VCaP (cell line): ENCODE measurements at regions not wholly inside any gene's neighbourhood (a gene's known extent, or its start where the extent isn't known, plus 50 kb on each side); places are given as distances from the start of the nearest gene placed in this dataset.

Experiments
- H3K27ac ChIP-seq: fragments of 450-650 bp; 2 replicates; pipeline ENCODE4 v1.5.1; 2017
- TF ChIP-seq, protein P1 (sequence below): fragments of 450-650 bp; conservative IDR thresholded peaks from 2 replicates; pipeline ENCODE4 v1.5.1; 2017; ENCODE audit warnings: mild to moderate bottlenecking, moderate library complexity

DNA sequence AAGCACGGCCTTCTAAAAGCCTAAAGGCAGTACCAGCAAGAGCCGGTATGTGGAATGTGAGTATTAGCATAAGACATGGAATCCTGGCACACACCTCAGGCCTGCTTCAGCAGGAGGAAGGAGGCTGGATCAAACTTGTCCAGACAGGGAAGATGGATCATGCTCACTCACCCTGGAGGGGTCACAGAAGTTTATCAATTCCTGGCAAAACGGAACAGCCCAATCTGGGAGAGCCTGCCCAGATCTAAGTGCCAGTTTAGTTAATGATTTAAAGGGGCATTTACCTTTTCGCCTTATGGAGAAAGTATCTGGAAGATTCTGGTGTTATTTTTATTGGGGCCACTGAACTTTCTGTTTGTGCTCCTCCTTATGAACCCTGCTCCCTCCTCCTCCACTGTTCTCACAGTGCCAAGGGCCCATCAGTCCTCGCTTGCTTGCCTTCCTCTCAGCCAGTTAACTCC is 58.3 kb upstream of the NFE2L2 start:
- TF ChIP-seq, protein P1, sequence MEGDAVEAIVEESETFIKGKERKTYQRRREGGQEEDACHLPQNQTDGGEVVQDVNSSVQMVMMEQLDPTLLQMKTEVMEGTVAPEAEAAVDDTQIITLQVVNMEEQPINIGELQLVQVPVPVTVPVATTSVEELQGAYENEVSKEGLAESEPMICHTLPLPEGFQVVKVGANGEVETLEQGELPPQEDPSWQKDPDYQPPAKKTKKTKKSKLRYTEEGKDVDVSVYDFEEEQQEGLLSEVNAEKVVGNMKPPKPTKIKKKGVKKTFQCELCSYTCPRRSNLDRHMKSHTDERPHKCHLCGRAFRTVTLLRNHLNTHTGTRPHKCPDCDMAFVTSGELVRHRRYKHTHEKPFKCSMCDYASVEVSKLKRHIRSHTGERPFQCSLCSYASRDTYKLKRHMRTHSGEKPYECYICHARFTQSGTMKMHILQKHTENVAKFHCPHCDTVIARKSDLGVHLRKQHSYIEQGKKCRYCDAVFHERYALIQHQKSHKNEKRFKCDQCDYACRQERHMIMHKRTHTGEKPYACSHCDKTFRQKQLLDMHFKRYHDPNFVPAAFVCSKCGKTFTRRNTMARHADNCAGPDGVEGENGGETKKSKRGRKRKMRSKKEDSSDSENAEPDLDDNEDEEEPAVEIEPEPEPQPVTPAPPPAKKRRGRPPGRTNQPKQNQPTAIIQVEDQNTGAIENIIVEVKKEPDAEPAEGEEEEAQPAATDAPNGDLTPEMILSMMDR: no peak

DNA sequence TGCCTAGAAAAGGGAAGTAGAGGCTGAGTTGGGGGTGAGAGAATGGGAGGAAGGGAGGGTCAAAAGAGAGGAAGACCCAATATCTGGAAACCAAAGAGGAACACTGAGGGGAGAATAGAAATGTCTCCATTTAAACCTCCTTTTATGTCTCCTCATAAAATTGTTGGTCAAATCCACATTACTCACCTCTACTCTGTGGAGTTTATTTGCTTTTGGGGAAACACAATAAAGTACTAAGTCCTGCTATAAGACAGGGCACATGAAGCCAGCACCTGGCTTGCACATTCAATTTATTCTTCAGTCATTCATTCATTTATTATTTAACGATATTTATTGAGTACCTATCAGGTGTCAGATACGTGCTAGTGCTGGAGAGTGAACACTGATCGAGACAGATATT is 60.3 kb upstream of the NFE2L2 start:
- TF ChIP-seq, protein P1: no peak
- H3K27ac ChIP-seq: no peak overlapping the region

More for the DNA sequence above, 58.3 kb upstream of the NFE2L2 start:
- no peak overlapping the region for H3K27ac ChIP-seq

DNA sequence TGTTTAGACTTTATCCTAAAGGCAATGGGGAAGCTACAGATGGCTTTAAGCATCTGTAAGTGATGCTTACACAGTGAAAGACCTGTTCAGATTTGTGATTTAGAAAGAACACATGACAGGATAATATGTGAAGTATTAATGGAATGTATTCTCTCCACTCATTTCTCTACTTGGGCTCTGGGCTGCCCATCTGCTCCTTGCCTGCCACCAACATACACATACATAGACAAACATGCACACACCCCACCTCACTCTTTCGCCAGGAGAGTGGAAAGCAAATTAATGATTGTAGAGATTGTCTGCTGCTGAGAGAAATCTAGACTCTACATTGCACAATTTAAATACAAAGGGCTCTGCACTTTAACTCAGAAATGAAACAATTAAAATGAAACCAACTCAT is 61.0 kb upstream of the NFE2L2 start:
- TF ChIP-seq, protein P1: no peak
- H3K27ac ChIP-seq: no peak overlapping the region

DNA sequence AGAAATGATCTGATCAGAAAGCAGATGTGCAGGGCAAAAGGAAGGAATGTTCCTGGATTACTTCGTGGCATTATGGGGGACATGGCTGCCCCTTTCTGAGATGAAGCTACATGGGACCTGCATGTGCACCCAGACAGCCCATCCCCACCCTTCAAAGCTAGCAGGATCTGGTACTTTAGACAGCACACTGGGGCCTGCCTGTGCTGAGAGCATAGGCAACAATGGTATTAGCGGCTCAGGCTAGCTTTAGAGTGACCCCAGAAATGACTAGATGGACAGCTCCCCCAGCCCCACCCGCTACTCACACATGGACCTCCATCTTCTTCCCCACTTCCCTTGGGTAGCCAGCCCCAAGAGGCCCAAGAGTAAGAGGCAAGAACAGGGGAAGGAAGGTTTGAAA is 61.5 kb upstream of the NFE2L2 start:
- no peak overlapping the region for H3K27ac ChIP-seq
- TF ChIP-seq, protein P1: no peak

DNA sequence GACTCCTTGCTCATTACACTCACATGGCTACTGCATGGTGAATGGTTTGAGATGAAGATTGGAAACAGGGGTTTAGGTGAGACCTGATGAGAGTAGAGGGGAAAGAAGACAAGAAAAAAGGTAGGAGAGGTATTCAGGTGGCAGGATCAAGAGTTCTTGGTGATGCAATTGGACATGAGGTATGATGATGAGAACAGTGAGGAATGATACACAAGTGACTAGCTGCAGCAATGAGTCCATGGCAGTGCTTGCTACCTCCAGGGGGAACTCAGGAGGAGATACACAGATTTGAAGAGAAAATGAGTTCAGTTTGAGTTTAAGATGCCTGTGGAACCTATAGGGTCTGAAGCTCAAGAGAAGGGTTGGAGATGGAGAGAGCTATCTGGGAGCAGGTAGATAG is 62.1 kb upstream of the NFE2L2 start:
- no peak overlapping the region for H3K27ac ChIP-seq
- TF ChIP-seq, protein P1: no peak

DNA sequence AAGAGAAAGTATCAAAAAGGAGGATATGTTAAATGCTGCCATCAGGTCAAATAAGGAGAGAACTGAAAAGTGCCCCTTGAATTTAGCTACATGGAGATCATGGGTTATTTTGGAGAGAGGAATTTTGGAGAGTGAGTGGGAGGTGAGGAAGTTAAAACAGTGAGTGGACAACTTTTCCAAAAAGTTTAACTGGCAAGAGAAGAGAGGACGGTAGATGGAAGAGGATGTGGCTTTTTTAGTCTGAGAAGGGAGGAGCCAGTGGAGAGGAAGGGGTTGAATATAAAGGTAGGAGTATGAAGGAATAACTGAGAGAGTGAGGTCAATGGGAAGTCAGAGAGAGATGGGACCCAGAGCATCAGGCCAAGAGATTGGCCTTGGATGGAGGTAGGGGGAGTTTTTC is 62.5 kb upstream of the NFE2L2 start:
- no peak overlapping the region for H3K27ac ChIP-seq
- TF ChIP-seq, protein P1: no peak

DNA sequence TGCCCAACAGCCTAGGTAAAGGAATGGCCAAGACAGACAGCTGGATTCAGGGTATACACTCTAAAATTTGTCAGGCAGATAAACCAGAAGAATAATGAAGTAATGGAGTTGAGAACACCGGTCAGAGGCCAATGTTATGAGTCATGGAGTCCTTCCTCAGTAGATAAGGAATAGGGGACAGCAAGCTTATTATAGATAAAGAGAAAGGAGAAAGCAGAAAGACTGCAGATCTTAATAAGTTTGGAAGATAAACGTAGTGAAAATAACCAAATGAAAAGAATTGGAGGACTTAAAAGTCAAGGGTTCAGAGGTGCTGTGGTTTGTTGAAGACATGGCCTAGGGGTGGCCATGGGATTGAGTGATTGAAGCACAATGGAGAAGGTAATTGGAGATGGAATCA is 63.5 kb upstream of the NFE2L2 start:
- H3K27ac ChIP-seq: no peak overlapping the region
- TF ChIP-seq, protein P1: no peak

DNA sequence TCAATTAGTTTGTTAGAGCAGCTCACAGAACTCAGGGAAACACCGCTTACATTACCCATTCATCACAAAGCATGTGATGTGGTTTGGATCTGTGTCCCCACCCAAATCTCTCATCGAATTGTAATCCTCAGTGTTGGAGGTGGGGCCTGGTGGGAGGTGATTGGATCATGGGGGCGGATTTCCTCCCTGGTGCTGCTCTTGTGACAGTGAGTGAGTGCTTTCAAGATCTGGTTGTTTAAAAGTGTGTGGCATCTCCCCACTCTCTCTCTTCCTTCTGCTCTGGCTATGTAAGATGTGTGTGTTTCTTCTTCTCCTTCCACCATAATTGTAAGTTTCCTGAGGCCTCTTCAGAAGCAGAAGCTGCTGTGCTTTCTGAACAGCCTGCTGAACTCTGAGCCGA is 63.5 kb upstream of the AGPS start:
- no peak overlapping the region for H3K27ac ChIP-seq
- TF ChIP-seq, protein P1: no peak
